ENCODE measurements at regions not wholly inside any gene's neighbourhood (a gene's known extent, or its start where the extent isn't known, plus 50 kb on each side); places are given as distances from the start of the nearest gene placed in this dataset.
"Not testable (repeated sequence)": the region's sequence is repeated elsewhere in the genome, so short reads cannot be mapped to it uniquely, and the experiment has no call there.

DNA sequence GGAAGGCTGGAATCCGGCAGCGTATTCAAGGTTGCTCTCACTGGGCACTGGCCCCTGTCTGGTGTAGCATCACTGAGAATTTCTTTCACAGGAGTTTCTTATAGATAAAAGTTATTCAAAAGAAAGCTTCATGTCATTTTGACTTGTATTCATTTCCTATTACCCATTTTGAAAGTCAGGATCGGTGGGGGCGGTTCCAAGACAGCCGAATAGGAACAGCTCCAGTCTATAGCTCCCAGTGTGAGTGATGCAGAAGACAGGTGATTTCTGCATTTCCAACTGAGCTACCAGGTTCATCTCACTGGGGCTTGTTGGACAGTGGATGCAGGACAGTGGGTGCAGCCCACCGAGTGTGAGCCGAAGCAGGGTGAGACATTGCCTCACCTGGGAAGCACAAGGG is 51.5 kb upstream of the CDC42EP3 start:
- DNase-seq (ENCODE audit: low spot score in 2 of 2); H3K4me1 Mint-ChIP-seq; H3K36me3 Mint-ChIP-seq; H3K27ac Mint-ChIP-seq; H3K4me3 Mint-ChIP-seq; ATAC-seq; H3K9me3 Mint-ChIP-seq: not testable (repeated sequence)

DNA sequence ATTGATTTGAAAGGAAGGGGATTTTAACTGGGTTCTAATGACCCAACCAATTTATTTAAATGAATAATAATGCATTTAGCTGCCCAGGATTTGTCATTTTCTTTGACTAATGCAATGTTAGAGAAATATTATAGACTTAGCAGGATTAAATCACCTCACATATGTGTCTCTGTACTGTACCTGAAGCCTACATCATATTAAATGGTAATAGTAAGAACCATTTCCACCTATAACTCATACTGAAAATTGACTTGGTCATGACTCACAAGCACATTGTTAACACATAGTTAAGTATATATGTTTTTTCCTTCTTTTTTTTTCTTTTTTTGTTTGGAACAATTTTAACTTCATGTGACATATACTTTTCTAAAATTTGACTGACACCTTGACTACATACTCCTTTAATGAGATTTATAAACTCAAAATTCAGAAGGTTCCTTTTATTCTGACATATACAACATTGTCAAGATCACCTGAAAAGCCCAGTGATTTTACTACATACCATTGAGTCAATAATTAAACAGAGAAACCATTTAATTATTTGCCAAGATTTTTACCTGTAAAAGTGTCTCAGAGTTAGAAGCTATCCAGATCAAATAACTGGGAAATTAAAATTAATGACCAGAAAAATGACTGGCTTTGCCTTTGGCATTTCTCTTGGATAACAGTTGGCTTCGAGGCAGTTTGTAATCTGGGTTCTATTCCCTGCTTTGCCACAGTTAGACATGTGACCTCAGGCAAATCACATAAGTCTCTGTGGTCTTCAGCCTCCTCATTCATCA is 58.8 kb upstream of the CDC42EP3 start:
- H3K27ac Mint-ChIP-seq, result no peak overlapping the region
- H3K4me3 Mint-ChIP-seq, result no peak overlapping the region
- no peaks in the 10 kb centered on the region for H3K9me3 Mint-ChIP-seq
- ATAC-seq (peak; percentile 93), DNase-seq (ENCODE audit: low spot score in 2 of 2) (no peak)
- no peaks in the 10 kb centered on the region for H3K4me1 Mint-ChIP-seq
- H3K36me3 Mint-ChIP-seq, result no peaks in the 10 kb centered on the region

DNA sequence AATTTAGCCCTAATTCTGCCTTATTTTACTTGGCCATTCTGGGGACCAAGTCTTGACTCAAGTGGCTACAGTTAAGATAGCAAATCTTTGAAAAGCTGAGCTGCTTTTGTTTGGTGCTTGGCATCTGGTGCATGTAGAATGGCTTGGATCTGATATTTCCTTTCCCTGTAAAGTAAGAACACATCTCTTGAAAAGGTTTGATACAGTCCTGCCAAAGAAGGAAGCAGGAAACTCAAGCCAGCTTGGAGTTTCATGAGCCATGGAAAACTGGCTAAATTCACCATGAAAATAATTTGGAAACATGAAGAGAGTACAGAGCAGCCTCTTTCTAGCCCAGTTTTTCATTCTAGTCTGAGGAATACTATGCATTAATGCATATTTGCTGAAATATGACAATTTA is 61.0 kb upstream of the CDC42EP3 start:
- not testable (repeated sequence) for H3K36me3 Mint-ChIP-seq; ATAC-seq; H3K4me1 Mint-ChIP-seq; H3K27ac Mint-ChIP-seq; H3K9me3 Mint-ChIP-seq; H3K4me3 Mint-ChIP-seq; DNase-seq (ENCODE audit: low spot score in 2 of 2)

- no peak for ATAC-seq
- Mint-ChIP-seq H3K4me1 (no peaks in the 10 kb centered on the region), H3K4me3 (no peak overlapping the region), H3K9me3 (no peaks in the 10 kb centered on the region), H3K36me3 (no peaks in the 10 kb centered on the region), H3K27ac (no peak overlapping the region)
- no peak for DNase-seq (ENCODE audit: low spot score in 2 of 2)
Observed at GRCh38 chr2:37733251-37733650, 61.8 kb upstream of the CDC42EP3 start.

GRCh38 chr2:37733955-37734354 is 62.5 kb upstream of the CDC42EP3 start:
- H3K4me1 Mint-ChIP-seq; H3K4me3 Mint-ChIP-seq; H3K36me3 Mint-ChIP-seq; ATAC-seq; H3K9me3 Mint-ChIP-seq; DNase-seq (ENCODE audit: low spot score in 2 of 2); H3K27ac Mint-ChIP-seq: not testable (repeated sequence)

GRCh38 chr2:37734891-37735523 is 63.6 kb upstream of the CDC42EP3 start:
- H3K27ac Mint-ChIP-seq; DNase-seq (ENCODE audit: low spot score in 2 of 2); H3K36me3 Mint-ChIP-seq; H3K9me3 Mint-ChIP-seq; H3K4me1 Mint-ChIP-seq; H3K4me3 Mint-ChIP-seq; ATAC-seq: not testable (repeated sequence)

DNA sequence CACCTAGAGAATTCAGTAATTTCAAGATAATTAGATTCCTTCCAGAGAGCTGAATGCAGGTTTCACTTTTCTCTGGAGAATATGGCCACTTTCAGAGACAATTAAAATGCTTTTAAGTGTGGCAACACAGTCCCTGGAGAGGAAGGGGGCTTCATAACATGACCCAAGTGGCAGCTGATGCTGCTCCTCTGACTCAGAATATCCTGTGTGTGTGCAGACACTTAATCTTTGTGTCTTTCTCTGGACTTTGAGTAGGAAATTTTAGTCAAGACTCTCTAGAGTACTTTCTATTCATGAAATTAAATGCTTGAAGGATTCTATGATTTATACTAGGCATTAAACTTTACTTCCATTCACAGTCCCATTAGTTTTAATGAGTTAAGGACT is 64.1 kb upstream of the CDC42EP3 start:
- H3K4me1 Mint-ChIP-seq, result peaks cover 10% of the 10 kb centered on the region
- not testable (repeated sequence) for H3K27ac Mint-ChIP-seq; ATAC-seq; H3K9me3 Mint-ChIP-seq; H3K4me3 Mint-ChIP-seq; H3K36me3 Mint-ChIP-seq; DNase-seq (ENCODE audit: low spot score in 2 of 2)

GRCh38 chr2:37737507-37737906 is 66.1 kb upstream of the CDC42EP3 start:
- DNase-seq (ENCODE audit: low spot score in 2 of 2), result no peak
- no peaks in the 10 kb centered on the region for H3K9me3 Mint-ChIP-seq
- peaks cover 10% of the 10 kb centered on the region for H3K4me1 Mint-ChIP-seq

GRCh38 chr2:37738266-37738885 is 66.9 kb upstream of the CDC42EP3 start:
- no peak overlapping the region for H3K4me3 Mint-ChIP-seq
- H3K36me3 Mint-ChIP-seq, result no peaks in the 10 kb centered on the region
- no peaks in the 10 kb centered on the region for H3K9me3 Mint-ChIP-seq
- DNase-seq (ENCODE audit: low spot score in 2 of 2) (no peak), ATAC-seq (no peak)
- peaks cover 10% of the 10 kb centered on the region for H3K4me1 Mint-ChIP-seq
- no peak overlapping the region for H3K27ac Mint-ChIP-seq

More at GRCh38 chr2:37737507-37737906, 66.1 kb upstream of the CDC42EP3 start:
- no peak overlapping the region for H3K27ac Mint-ChIP-seq
- no peaks in the 10 kb centered on the region for H3K36me3 Mint-ChIP-seq
- ATAC-seq, result no peak
- H3K4me3 Mint-ChIP-seq, result no peak overlapping the region

DNA sequence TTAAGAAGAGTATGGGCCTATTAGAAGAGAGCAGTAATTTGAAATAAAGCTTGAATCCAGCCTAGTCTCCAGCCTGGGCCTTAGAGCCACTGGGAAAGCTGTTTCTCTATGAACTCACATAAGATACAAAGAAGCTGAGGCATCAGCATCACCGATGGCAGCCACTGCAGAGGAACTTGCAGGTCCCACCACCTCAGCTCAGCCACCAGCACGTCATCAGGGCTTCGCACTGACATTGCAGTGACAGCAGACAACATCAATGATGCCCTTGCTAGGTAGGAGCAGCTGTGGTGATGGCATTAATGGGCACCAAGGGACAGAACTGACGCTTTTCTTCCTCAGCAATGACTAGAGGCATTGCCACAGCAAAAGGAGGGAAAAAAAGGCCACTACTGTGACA is 67.7 kb upstream of the CDC42EP3 start:
- no peak for DNase-seq (ENCODE audit: low spot score in 2 of 2)
- no peak overlapping the region for H3K27ac Mint-ChIP-seq
- no peaks in the 10 kb centered on the region for H3K9me3 Mint-ChIP-seq
- no peak for ATAC-seq
- no peak overlapping the region for H3K4me3 Mint-ChIP-seq
- no peaks in the 10 kb centered on the region for H3K36me3 Mint-ChIP-seq
- H3K4me1 Mint-ChIP-seq, result peaks cover 10% of the 10 kb centered on the region

DNA sequence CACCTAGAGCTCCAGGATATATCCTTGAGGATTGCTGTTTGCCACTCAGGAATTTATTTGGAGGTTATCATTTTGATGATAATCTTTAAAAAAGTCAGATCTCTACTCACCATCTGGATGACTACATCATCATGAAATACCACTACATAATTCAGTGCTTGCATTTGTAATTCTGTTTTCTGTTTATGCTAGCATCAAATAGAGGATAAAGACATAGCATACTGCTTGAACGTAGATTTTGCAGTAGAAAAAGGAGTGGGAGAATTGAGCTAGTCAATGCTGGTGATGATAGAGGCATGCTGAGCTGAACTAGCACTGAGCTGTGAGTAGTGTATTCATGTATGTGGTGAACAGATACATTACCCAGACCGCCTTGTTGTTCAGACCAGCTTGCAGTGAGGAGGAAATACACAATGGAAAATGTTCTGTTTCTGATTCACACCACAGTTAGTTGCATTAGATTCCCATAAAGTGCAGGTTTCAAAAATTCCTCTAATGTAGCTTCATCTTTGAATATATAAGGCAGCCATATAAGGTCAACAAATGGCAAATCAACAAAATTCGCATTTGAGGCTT is 68.8 kb upstream of the CDC42EP3 start:
- ATAC-seq (no peak), DNase-seq (ENCODE audit: low spot score in 2 of 2) (no peak)
- no peaks in the 10 kb centered on the region for H3K36me3 Mint-ChIP-seq
- peaks cover 10% of the 10 kb centered on the region for H3K4me1 Mint-ChIP-seq
- no peak overlapping the region for H3K27ac Mint-ChIP-seq
- no peaks in the 10 kb centered on the region for H3K9me3 Mint-ChIP-seq
- no peak overlapping the region for H3K4me3 Mint-ChIP-seq

GRCh38 chr2:37742286-37742685 is 70.8 kb upstream of the CDC42EP3 start:
- Mint-ChIP-seq H3K36me3 (no peaks in the 10 kb centered on the region), H3K4me3 (no peak overlapping the region), H3K27ac (peak overlapping the region; percentile 21), H3K9me3 (no peaks in the 10 kb centered on the region), H3K4me1 (peaks cover 10% of the 10 kb centered on the region)
- no peak for DNase-seq (ENCODE audit: low spot score in 2 of 2)
- no peak for ATAC-seq

DNA sequence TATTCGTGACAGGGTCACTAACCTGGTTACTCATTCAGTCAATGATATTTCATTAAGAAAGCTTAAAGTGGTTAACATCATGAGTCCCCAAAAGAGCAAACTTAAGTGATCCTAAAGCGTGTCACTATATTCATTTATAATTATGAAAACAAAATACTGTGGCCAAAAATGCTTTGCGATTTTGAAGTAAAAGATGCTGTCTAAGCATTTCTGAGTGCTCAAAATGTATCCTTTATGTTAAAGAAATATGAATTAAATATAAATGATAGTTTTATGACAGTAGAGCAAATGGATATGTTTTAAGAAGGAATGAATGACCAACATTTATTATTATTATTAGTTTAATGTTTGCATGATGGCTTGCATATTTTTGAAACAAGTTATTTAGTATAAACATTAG is 72.6 kb upstream of the CDC42EP3 start:
- Mint-ChIP-seq H3K4me1 (peaks cover 10% of the 10 kb centered on the region), H3K27ac (no peak overlapping the region), H3K36me3 (no peaks in the 10 kb centered on the region), H3K9me3 (no peaks in the 10 kb centered on the region), H3K4me3 (no peak overlapping the region)
- no peak for DNase-seq (ENCODE audit: low spot score in 2 of 2)
- ATAC-seq, result no peak

- not testable (repeated sequence) for H3K27ac Mint-ChIP-seq; H3K4me1 Mint-ChIP-seq; H3K9me3 Mint-ChIP-seq; ATAC-seq; H3K36me3 Mint-ChIP-seq; DNase-seq (ENCODE audit: low spot score in 2 of 2); H3K4me3 Mint-ChIP-seq
Observed at GRCh38 chr2:37744961-37745360, 73.5 kb upstream of the CDC42EP3 start.

- ATAC-seq; H3K27ac Mint-ChIP-seq; DNase-seq (ENCODE audit: low spot score in 2 of 2); H3K4me3 Mint-ChIP-seq; H3K4me1 Mint-ChIP-seq; H3K36me3 Mint-ChIP-seq; H3K9me3 Mint-ChIP-seq: not testable (repeated sequence)
Observed at GRCh38 chr2:37746011-37746410, 74.6 kb upstream of the CDC42EP3 start.

- ATAC-seq, result no peak
- Mint-ChIP-seq H3K36me3 (no peaks in the 10 kb centered on the region), H3K4me1 (no peaks in the 10 kb centered on the region), H3K27ac (no peak overlapping the region), H3K9me3 (peaks cover 3% of the 10 kb centered on the region), H3K4me3 (no peak overlapping the region)
- no peak for DNase-seq (ENCODE audit: low spot score in 2 of 2)
Observed at GRCh38 chr2:37746883-37747282, 75.4 kb upstream of the CDC42EP3 start.

Data from stimulated activated effector memory CD8-positive, alpha-beta T cell treated with anti-CD3 and anti-CD28 coated beads, Interleukin-12 subunit alpha, Interleukin-12 subunit beta, amount 100 ng/mL, for 72 hours (primary cell).